ENCODE measurements at regions not wholly inside any gene's neighbourhood (a gene's known extent, or its start where the extent isn't known, plus 50 kb on each side); places are given as distances from the start of the nearest gene placed in this dataset.

- TF ChIP-seq CTCF (IDR thresholded peaks at IDR 0.05) (no peak), POLR2A (IDR thresholded peaks at IDR 0.05) (no peak)
- DNase-seq, result no peak
- no peak for ATAC-seq
- WGBS (ENCODE audit: insufficient coverage, low coverage, low lambda C conversion rate, missing lambda C conversion rate), result 50% methylated on average over 2 of the region's 2 CpGs
- H3K27me3 ChIP-seq, result no peaks in the 10 kb centered on the region
- H3K9me3 ChIP-seq, result no peaks in the 10 kb centered on the region
- H3K4me1 ChIP-seq, result no peaks in the 10 kb centered on the region
- H3K36me3 ChIP-seq, result no peaks in the 10 kb centered on the region
- H3K27ac ChIP-seq, result no peak overlapping the region
- H3K4me3 ChIP-seq, result no peak overlapping the region
- intact Hi-C loops (cut with DNase I), result no loop called here
Measured at GRCh38 chr21:35952651-35953340, 107.5 kb downstream of the SETD4 start.

GRCh38 chr21:35948982-35949381 lies 111.3 kb downstream of the SETD4 start:
- no peak for ATAC-seq
- Histone ChIP-seq H3K36me3 (no peaks in the 10 kb centered on the region), H3K9me3 (no peaks in the 10 kb centered on the region), H3K4me1 (no peaks in the 10 kb centered on the region), H3K4me3 (no peak overlapping the region), H3K27me3 (no peaks in the 10 kb centered on the region), H3K27ac (no peak overlapping the region)
- TF ChIP-seq POLR2A (IDR thresholded peaks at IDR 0.05), result no peak
- TF ChIP-seq CTCF (IDR thresholded peaks at IDR 0.05), result no peak
- WGBS (ENCODE audit: insufficient coverage, low coverage, low lambda C conversion rate, missing lambda C conversion rate), result 86% methylated on average over 1 of the region's 1 CpG
- no peak for DNase-seq
- intact Hi-C loops (cut with DNase I), result no loop called here

- intact Hi-C loops (cut with DNase I), result no loop called here
- H3K4me1 ChIP-seq, result peaks cover 0 to under 1% (median 0%) of the 10 kb centered on the region in 4 donors
- no peaks in the 10 kb centered on the region for H3K36me3 ChIP-seq
- WGBS (ENCODE audit: insufficient coverage, low coverage, low lambda C conversion rate, missing lambda C conversion rate), result 73% methylated on average over 6 of the region's 6 CpGs
- no peaks in the 10 kb centered on the region for H3K27me3 ChIP-seq
- ATAC-seq (no peak), DNase-seq (no peak)
- no peak overlapping the region for H3K27ac ChIP-seq
- no peaks in the 10 kb centered on the region for H3K9me3 ChIP-seq
- no peak overlapping the region for H3K4me3 ChIP-seq
- TF ChIP-seq CTCF (IDR thresholded peaks at IDR 0.05), result no peak
- no peak for TF ChIP-seq POLR2A (IDR thresholded peaks at IDR 0.05)
Measured at GRCh38 chr21:35945089-35945671, 115.1 kb downstream of the SETD4 start.

- no peak for DNase-seq
- Histone ChIP-seq H3K4me1 (peaks cover 0 to 3% (median 0%) of the 10 kb centered on the region in 4 donors), H3K36me3 (no peaks in the 10 kb centered on the region), H3K9me3 (no peaks in the 10 kb centered on the region), H3K27me3 (no peaks in the 10 kb centered on the region), H3K27ac (no peak overlapping the region), H3K4me3 (no peak overlapping the region)
- ATAC-seq, result no peak
- WGBS (ENCODE audit: insufficient coverage, low coverage, low lambda C conversion rate, missing lambda C conversion rate), result 67% methylated on average over 2 of the region's 3 CpGs
- no peak for TF ChIP-seq CTCF (IDR thresholded peaks at IDR 0.05)
- no peak for TF ChIP-seq POLR2A (IDR thresholded peaks at IDR 0.05)
- intact Hi-C loops (cut with DNase I), result no loop called here
Measured at GRCh38 chr21:35943752-35944151, 116.6 kb downstream of the SETD4 start.
